ENCODE measurements at regions not wholly inside any gene's neighbourhood (a gene's known extent, or its start where the extent isn't known, plus 50 kb on each side); places are given as distances from the start of the nearest gene placed in this dataset.

GRCh38 chr2:65666156-65666725 is 233.8 kb upstream of the SPRED2 start:
- no peak for FAIRE-seq

GRCh38 chr2:65664931-65665330 is 232.5 kb upstream of the SPRED2 start:
- no peak for FAIRE-seq

- no peak for FAIRE-seq
These were observed 231.5 kb upstream of the SPRED2 start for GRCh38 chr2:65663831-65664407.

GRCh38 chr2:65662654-65663432 is 230.4 kb upstream of the SPRED2 start:
- peak; percentile 92 for FAIRE-seq

GRCh38 chr2:65661980-65662653 is 229.7 kb upstream of the SPRED2 start:
- FAIRE-seq = no peak

GRCh38 chr2:65660340-65660739 is 227.9 kb upstream of the SPRED2 start:
- FAIRE-seq = no peak

GRCh38 chr2:65658881-65659280 is 226.5 kb upstream of the SPRED2 start:
- no peak for FAIRE-seq

GRCh38 chr2:65658266-65658665 is 225.9 kb upstream of the SPRED2 start:
- no peak for FAIRE-seq

GRCh38 chr2:65656160-65656718 is 223.8 kb upstream of the SPRED2 start:
- FAIRE-seq = no peak

- no peak for FAIRE-seq
These were observed 222.6 kb upstream of the SPRED2 start for GRCh38 chr2:65655000-65655399.

GRCh38 chr2:65654496-65654895 is 222.1 kb upstream of the SPRED2 start:
- no peak for FAIRE-seq

- no peak for FAIRE-seq
These were observed 219.7 kb upstream of the SPRED2 start for GRCh38 chr2:65652066-65652465.

GRCh38 chr2:65649811-65650589 is 217.6 kb upstream of the SPRED2 start:
- FAIRE-seq = no peak

- FAIRE-seq = no peak
These were observed 214.9 kb upstream of the SPRED2 start for GRCh38 chr2:65647249-65647842.

- FAIRE-seq = no peak
These were observed 208.3 kb upstream of the SPRED2 start for GRCh38 chr2:65640793-65641103.

GRCh38 chr2:65639156-65639864 is 206.9 kb upstream of the SPRED2 start:
- peak; percentile 87 for FAIRE-seq

- FAIRE-seq = no peak
These were observed 206.0 kb upstream of the SPRED2 start for GRCh38 chr2:65638443-65638842.

- FAIRE-seq = no peak
These were observed 204.5 kb upstream of the SPRED2 start for GRCh38 chr2:65636813-65637483.

GRCh38 chr2:65636024-65636423 is 203.6 kb upstream of the SPRED2 start:
- FAIRE-seq = no peak

GRCh38 chr2:65634304-65634703 is 201.9 kb upstream of the SPRED2 start:
- no peak for FAIRE-seq

GRCh38 chr2:65630643-65631042 is 198.2 kb upstream of the SPRED2 start:
- no peak for FAIRE-seq

All from endometrium (tissue), 2 donors.